Trophoblast cell (in vitro differentiated cells and primary cell): ENCODE measurements at regions not wholly inside any gene's neighbourhood (a gene's known extent, or its start where the extent isn't known, plus 50 kb on each side); places are given as distances from the start of the nearest gene placed in this dataset.

Experiments
- DNase-seq, 2 donors: peaks; one replicate each; pipeline ENCODE4 v3.0.0-alpha.2; 2016
- H2AFZ ChIP-seq: 2 replicates; pipeline ENCODE4 v1.6.1; 2013; ENCODE audit warnings: low read length, moderate library complexity, mild to moderate bottlenecking; ENCODE audit not compliant: insufficient read depth, poor library complexity
- H2AK5ac ChIP-seq: 2 replicates; pipeline ENCODE4 v1.6.1; 2013; ENCODE audit warnings: mild to moderate bottlenecking, low read length
- H2BK120ac ChIP-seq: 2 replicates; pipeline ENCODE4 v1.6.1; 2013; ENCODE audit warnings: low read length, mild to moderate bottlenecking, moderate library complexity; ENCODE audit not compliant: insufficient read depth, poor library complexity
- H2BK12ac ChIP-seq: 2 replicates; pipeline ENCODE4 v1.6.1; 2013; ENCODE audit warnings: mild to moderate bottlenecking, low read length, moderate library complexity
- H2BK5ac ChIP-seq: 2 replicates; pipeline ENCODE4 v1.6.1; 2013; ENCODE audit warnings: low read length, low read depth, moderate library complexity, mild to moderate bottlenecking; ENCODE audit not compliant: poor library complexity
- H3K14ac ChIP-seq: 2 replicates; pipeline ENCODE4 v1.6.1; 2013; ENCODE audit warnings: mild to moderate bottlenecking, low read length
- H3K18ac ChIP-seq: 2 replicates; pipeline ENCODE4 v1.6.1; 2013; ENCODE audit warnings: mild to moderate bottlenecking, low read length
- H3K23ac ChIP-seq: 2 replicates; pipeline ENCODE4 v1.6.1; 2013; ENCODE audit warnings: low read length
- H3K27ac ChIP-seq: 2 replicates; pipeline ENCODE4 v1.5.1; 2013; ENCODE audit warnings: low read depth, mild to moderate bottlenecking, inconsistent platforms, low read length, moderate library complexity
- H3K27me3 ChIP-seq: 2 replicates; pipeline ENCODE4 v1.6.1; 2013; ENCODE audit warnings: inconsistent platforms, mild to moderate bottlenecking, low read length, moderate library complexity; ENCODE audit not compliant: insufficient read depth
- H3K36me3 ChIP-seq, 2 experiments: 1 replicate in 1 of 2; 2 replicates in 1 of 2; pipeline ENCODE4 v1.6.1; 2013; ENCODE audit warnings: low read length in 2 of 2, mild to moderate bottlenecking in 2 of 2, moderate library complexity in 1 of 2; ENCODE audit not compliant: insufficient read depth in 2 of 2, control insufficient read depth in 1 of 2
- H3K4ac ChIP-seq: 2 replicates; pipeline ENCODE4 v1.6.1; 2013; ENCODE audit warnings: low read depth, mild to moderate bottlenecking, low read length, moderate library complexity
- H3K4me1 ChIP-seq, 2 experiments: 1 replicate in 1 of 2; 2 replicates in 1 of 2; pipeline ENCODE4 v1.6.1; 2013; ENCODE audit warnings: low read length in 2 of 2, mild to moderate bottlenecking in 2 of 2, moderate library complexity in 1 of 2; ENCODE audit not compliant: insufficient read depth in 2 of 2, control insufficient read depth in 1 of 2
- H3K4me2 ChIP-seq: 2 replicates; pipeline ENCODE4 v1.6.1; 2013; ENCODE audit warnings: inconsistent platforms, mild to moderate bottlenecking, low read length, moderate library complexity
- H3K4me3 ChIP-seq: 2 replicates; pipeline ENCODE4 v1.5.1; 2013; ENCODE audit warnings: mild to moderate bottlenecking, low read depth, low read length, inconsistent platforms
- H3K79me1 ChIP-seq: one replicate; pipeline ENCODE4 v1.6.1; 2013; ENCODE audit warnings: low read length
- H3K79me2 ChIP-seq: 2 replicates; pipeline ENCODE4 v1.6.1; 2013; ENCODE audit warnings: low read length, mild to moderate bottlenecking; ENCODE audit not compliant: control insufficient read depth, insufficient read depth, poor library complexity
- H3K9ac ChIP-seq: 2 replicates; pipeline ENCODE4 v1.6.1; 2013; ENCODE audit warnings: mild to moderate bottlenecking, low read length
- H3K9me3 ChIP-seq: 2 replicates; pipeline ENCODE4 v1.6.1; 2013; ENCODE audit warnings: low read depth, mild to moderate bottlenecking, control low read depth, inconsistent platforms, low read length; ENCODE audit not compliant: insufficient read depth
- H4K12ac ChIP-seq: 2 replicates; pipeline ENCODE4 v1.6.1; 2013; ENCODE audit warnings: low read depth, mild to moderate bottlenecking, low read length, moderate library complexity
- H4K8ac ChIP-seq: 2 replicates; pipeline ENCODE4 v1.6.1; 2013; ENCODE audit warnings: low read depth, mild to moderate bottlenecking, low read length, moderate library complexity
- H4K91ac ChIP-seq: one replicate; pipeline ENCODE4 v1.6.1; 2013; ENCODE audit warnings: low read depth, mild to moderate bottlenecking, low read length, moderate library complexity
- WGBS: extraction: QIAGEN DNeasy Blood & Tissue Kit; methylation state at CpG from one replicate; pipeline ENCODE4 v1.1.7; 2013; ENCODE audit warnings: missing lambda C conversion rate; ENCODE audit not compliant: insufficient read length, insufficient coverage; ENCODE audit errors: extremely low coverage; 5-methylcytosine and 5-hydroxymethylcytosine counted together

DNA sequence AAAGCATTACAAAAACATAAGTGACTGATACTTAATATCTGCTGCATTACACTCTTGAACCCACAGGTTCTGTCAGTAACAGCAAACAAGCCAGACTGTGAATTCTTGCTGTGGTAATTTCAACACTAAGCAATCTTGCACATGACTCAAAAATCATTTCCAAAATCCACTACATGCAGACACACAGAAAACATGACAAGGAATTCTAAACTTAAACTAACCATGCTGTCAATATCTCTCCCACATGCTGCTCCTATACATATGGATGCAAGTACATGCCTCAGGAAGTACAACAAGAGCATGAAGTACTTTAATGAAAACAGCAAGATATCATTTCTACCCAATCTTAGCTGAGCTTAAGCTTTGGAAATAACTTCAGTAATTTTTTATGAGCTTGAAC lies 890.2 kb upstream of the KCND2 start:
- Histone ChIP-seq H2AFZ (no peak overlapping the region), H2BK5ac (no peak overlapping the region), H2BK12ac (no peak overlapping the region), H3K9me3 (no peaks in the 10 kb centered on the region), H3K14ac (no peak overlapping the region), H2AK5ac (no peak overlapping the region), H3K9ac (no peak overlapping the region), H2BK120ac (no peak overlapping the region), H3K36me3 (no peaks in the 10 kb centered on the region), H3K18ac (no peak overlapping the region), H3K27ac (no peak overlapping the region), H4K91ac (no peak overlapping the region), H3K4ac (no peak overlapping the region), H3K4me1 (no peaks in the 10 kb centered on the region), H3K23ac (no peak overlapping the region), H3K4me2 (no peak overlapping the region), H3K4me3 (no peak overlapping the region), H4K12ac (no peak overlapping the region), H3K79me2 (no peaks in the 10 kb centered on the region), H4K8ac (no peak overlapping the region), H3K79me1 (no peaks in the 10 kb centered on the region), H3K27me3 (no peaks in the 10 kb centered on the region)
- DNase-seq: no peak

DNA sequence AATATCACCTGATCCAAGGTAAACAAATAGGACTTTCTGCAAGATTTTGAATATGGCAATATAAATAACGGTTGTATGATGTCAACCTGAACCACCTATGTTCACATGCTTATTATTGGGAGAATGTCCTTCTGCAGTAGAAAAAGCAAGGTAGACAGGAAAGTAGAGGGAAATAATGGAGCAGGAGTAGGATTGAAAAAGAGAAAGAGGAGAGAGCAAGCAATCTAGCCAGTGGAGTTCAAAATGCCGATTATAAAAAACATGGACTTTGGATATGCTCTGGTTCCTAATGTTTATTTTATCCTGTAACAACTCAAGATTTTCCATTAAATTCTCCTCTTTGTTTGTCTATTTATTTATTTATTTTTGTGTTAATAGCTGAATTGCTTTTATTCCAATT lies 878.0 kb upstream of the KCND2 start:
- no peak overlapping the region for H2BK120ac ChIP-seq
- H3K9me3 ChIP-seq: no peaks in the 10 kb centered on the region
- no peaks in the 10 kb centered on the region for H3K79me1 ChIP-seq
- no peak overlapping the region for H3K23ac ChIP-seq
- H3K4ac ChIP-seq: no peak overlapping the region
- H3K4me1 ChIP-seq: no peaks in the 10 kb centered on the region
- no peak overlapping the region for H3K27ac ChIP-seq
- no peak overlapping the region for H3K14ac ChIP-seq
- no peak overlapping the region for H2BK12ac ChIP-seq
- H3K9ac ChIP-seq: no peak overlapping the region
- H3K4me3 ChIP-seq: no peak overlapping the region
- WGBS: no CpG with 5 or more reads among the region's 2 CpGs
- no peak overlapping the region for H2AK5ac ChIP-seq
- H3K27me3 ChIP-seq: no peaks in the 10 kb centered on the region
- no peaks in the 10 kb centered on the region for H3K36me3 ChIP-seq
- no peak overlapping the region for H3K4me2 ChIP-seq
- no peak overlapping the region for H4K8ac ChIP-seq
- H2AFZ ChIP-seq: no peak overlapping the region
- no peak overlapping the region for H4K91ac ChIP-seq
- no peak overlapping the region for H2BK5ac ChIP-seq
- DNase-seq: no peak
- no peak overlapping the region for H4K12ac ChIP-seq
- no peak overlapping the region for H3K18ac ChIP-seq
- no peaks in the 10 kb centered on the region for H3K79me2 ChIP-seq

DNA sequence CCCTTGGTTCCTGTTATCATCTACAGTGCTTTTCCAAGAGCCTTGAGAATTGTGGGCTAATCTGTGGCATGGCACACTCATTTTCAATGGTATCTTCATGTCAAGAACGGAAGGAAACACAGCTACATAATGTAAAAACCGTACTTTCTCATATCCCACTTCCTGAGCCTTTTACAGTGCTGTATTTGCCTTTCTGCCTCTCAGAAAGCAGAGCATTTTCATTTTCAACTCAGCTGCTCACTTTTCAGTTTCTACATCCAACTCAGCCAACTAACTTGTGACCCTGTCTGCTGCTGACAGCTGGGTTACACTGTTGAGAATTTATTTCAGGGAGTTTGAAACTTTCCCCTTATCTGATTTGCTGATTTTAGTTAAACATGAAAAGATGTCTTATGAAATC lies 875.8 kb upstream of the KCND2 start:
- Histone ChIP-seq H3K9ac (no peak overlapping the region), H2BK120ac (no peak overlapping the region), H3K4me2 (no peak overlapping the region), H3K79me1 (no peaks in the 10 kb centered on the region), H3K4ac (no peak overlapping the region), H2AFZ (no peak overlapping the region), H3K27me3 (no peaks in the 10 kb centered on the region), H3K9me3 (no peaks in the 10 kb centered on the region), H3K36me3 (no peaks in the 10 kb centered on the region), H3K14ac (no peak overlapping the region), H3K23ac (no peak overlapping the region), H4K8ac (no peak overlapping the region), H2BK5ac (no peak overlapping the region), H4K12ac (no peak overlapping the region), H3K4me3 (no peak overlapping the region), H3K4me1 (no peaks in the 10 kb centered on the region), H4K91ac (no peak overlapping the region), H3K79me2 (no peaks in the 10 kb centered on the region), H3K27ac (no peak overlapping the region), H2AK5ac (no peak overlapping the region), H3K18ac (no peak overlapping the region), H2BK12ac (no peak overlapping the region)
- WGBS: no CpG with 5 or more reads among the region's 2 CpGs
- DNase-seq: no peak

DNA sequence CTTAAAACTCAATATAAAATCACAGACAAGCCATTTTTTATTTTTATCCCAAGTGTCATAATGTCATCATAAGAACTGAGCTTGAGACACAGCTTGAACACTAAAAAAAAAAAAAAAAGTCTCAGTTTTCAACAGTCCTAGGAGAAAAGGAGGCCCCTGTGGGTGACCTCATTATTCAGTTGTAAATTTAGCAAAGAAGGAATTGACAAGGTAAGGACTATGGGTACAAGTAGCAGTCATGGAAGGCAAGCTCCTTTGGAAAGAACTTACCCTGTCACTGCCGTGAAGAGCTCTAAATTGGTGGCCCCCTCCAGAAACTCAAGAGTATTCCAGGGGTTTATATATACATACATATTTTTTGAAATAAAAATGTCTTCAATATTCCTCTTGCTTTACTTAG lies 864.4 kb upstream of the KCND2 start:
- Histone ChIP-seq H3K9ac (no peak overlapping the region), H3K4me3 (no peak overlapping the region), H3K4me2 (no peak overlapping the region), H2AK5ac (no peak overlapping the region), H3K27ac (no peak overlapping the region), H3K23ac (no peak overlapping the region), H3K27me3 (no peaks in the 10 kb centered on the region), H3K4ac (no peak overlapping the region), H3K4me1 (no peaks in the 10 kb centered on the region), H3K18ac (no peak overlapping the region), H3K79me1 (no peaks in the 10 kb centered on the region), H3K14ac (no peak overlapping the region), H3K36me3 (no peaks in the 10 kb centered on the region), H4K91ac (no peak overlapping the region), H2BK12ac (no peak overlapping the region), H3K79me2 (no peaks in the 10 kb centered on the region), H3K9me3 (peaks cover 2% of the 10 kb centered on the region), H2BK5ac (no peak overlapping the region), H4K12ac (no peak overlapping the region), H4K8ac (no peak overlapping the region), H2AFZ (no peak overlapping the region), H2BK120ac (no peak overlapping the region)
- no peak for DNase-seq
- WGBS: no CpG with 5 or more reads among the region's 1 CpG
